NCI-H2227 treated with DMSO at 0.1 percent for 48 hours (cell line): ENCODE measurements at regions not wholly inside any gene's neighbourhood (a gene's known extent, or its start where the extent isn't known, plus 50 kb on each side); places are given as distances from the start of the nearest gene placed in this dataset.
"Not testable (repeated sequence)": the region's sequence is repeated elsewhere in the genome, so short reads cannot be mapped to it uniquely, and the experiment has no call there.

Source experiments
- DNase-seq: peaks from one replicate; lab custom pipeline; 2025; lab: John Stamatoyannopoulos, UW

GRCh38 chr1:224535641-224536040, 80.5 kb upstream of the CNIH3 start:
- no peak for DNase-seq

DNA sequence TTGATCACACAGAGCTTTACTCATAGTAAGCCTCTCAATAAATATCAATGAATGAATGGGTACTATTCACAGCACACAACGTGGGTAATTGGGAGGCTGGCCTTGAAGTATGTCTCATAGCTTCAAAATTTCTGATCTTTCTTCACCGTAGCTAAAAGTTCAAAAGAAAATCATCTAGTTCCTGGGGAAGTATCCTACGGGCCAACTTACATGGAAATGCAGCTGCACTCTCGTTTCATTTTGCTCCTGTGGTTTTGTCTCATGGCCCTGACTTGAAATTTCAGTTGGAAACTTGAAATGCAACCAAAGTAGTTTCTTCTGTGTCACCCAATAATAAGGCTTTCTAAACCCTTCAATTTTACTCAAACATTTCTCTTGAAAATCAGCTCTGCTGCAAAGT, 76.1 kb upstream of the CNIH3 start:
- no peak for DNase-seq

- DNase-seq: no peak
These were observed 75.6 kb upstream of the CNIH3 start for GRCh38 chr1:224540535-224540934.

DNA sequence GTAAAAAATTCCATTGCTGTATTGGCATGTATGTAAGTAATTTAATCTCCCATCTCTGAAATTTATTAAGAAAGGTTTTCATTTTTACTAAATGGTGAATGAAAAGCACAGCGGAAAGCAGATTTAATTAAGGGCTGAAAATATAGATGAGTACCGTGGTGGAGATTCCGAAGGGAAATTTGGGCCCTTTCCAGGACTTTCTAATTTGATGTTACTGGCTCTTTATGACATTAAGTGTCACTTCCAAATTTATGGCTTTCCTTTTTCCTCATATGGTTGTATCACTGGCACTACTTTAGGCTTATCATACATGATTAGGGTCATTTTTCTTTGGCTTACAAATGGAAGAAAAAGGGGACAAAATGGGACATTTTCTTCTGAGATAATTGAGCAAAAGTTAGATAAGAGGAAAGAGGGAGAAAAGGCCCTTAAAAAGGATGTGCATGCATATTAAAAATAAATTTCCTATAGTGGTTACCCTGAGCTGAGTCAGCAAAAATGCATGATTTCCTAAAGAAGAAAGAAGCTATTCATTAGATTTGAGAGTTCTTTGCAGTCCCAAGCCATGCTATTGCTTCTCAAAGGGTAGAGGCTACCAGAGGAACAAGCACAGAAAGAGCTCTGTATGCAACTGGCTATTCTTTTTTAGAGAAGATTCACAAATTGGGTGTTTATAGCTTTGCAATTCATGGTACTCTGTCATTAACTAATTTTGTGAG, 74.9 kb upstream of the CNIH3 start:
- DNase-seq: no peak

DNA sequence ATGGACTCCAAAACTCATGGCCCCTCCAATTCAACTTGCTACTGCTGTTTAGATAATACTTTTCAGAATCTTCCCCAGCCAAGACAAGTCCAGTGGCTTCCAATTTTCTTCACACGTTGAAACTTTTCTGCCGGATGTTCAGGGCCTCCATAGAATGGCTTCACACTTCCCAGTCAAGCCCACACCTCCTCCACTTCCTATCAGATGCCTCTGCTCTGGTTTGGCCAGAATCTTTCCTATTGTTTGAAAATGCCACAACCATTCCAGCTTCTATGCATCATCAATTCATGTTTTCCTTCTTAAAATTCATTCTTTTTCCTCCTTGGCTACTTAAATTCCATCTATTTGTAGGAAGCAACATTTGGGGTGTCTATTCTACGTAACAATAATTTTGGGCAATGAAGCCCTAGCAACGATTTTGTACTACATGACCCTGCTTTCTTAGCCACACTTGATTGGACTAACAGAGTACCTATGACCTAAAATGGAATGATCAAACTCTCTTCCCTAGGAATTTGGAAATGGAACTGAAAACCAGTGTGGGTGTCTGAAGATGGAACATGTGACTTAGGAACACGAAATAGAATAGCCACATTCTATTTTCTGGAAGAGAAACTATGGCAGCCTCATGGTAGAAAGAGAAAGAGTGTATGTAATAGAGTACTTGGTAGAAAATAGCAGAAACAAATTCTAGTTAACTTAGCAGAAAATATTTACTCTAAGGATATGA, 74.1 kb upstream of the CNIH3 start:
- no peak for DNase-seq

GRCh38 chr1:224542783-224543440, 73.2 kb upstream of the CNIH3 start:
- no peak for DNase-seq

DNA sequence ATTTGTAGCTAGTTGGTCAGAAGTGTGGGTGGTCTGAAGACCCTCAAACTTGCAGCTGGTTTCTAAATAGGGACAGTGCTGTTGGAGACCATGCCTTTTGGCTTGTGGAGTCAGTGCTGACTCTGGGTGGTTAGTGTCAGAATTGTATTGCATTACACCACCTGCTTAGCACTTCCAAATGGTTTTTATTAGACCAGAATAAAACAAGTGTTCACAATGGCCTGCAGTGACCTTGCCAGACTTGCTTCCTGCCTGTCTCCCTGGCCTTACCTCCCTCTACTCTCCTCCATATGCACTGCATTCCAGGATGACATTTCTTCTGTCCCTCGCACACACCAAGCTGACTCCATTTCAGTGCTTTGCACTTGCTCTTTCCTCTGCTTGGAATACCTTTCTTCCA, 72.7 kb upstream of the CNIH3 start:
- no peak for DNase-seq

- no peak for DNase-seq
These were observed 71.6 kb upstream of the CNIH3 start for GRCh38 chr1:224544346-224545110.

DNA sequence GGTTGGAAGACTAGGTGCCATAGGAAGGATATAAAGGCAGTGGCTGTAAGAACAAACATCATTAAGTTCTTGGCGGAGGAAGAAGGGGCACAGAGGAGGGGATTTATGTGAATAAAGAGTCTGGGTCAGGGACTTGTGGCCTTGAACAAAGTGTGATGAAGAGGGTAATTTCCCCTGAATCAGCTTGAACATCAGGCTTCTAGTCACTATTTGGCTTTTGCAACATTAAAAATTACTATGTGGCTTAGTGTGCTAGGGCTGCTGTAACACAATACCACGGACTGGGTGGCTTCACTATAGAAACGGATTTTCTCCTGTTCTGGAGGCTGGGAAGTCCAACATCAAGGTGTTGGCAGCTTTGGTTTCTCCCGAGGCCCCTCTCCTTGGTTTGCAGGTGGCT, 70.5 kb upstream of the CNIH3 start:
- no peak for DNase-seq

DNA sequence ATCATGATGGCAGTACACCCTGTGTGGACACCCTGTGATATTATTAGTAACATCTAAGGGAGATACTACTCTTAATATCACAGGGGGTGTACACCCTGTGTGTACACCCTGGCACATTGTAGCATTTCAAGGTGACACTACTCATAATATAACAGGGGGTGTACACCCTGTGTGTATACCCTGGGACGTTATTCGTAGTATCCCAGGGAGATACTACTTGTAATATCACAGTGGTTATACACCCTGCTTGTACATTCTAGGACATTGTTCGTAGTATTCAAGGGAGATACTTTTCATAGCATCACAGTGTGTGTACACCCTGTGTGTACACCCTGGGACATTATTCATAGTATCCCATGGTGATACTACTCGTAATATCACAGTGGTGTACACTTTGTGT, 67.4 kb upstream of the CNIH3 start:
- DNase-seq: no peak

GRCh38 chr1:224551189-224551588, 64.9 kb upstream of the CNIH3 start:
- not testable (repeated sequence) for DNase-seq

DNA sequence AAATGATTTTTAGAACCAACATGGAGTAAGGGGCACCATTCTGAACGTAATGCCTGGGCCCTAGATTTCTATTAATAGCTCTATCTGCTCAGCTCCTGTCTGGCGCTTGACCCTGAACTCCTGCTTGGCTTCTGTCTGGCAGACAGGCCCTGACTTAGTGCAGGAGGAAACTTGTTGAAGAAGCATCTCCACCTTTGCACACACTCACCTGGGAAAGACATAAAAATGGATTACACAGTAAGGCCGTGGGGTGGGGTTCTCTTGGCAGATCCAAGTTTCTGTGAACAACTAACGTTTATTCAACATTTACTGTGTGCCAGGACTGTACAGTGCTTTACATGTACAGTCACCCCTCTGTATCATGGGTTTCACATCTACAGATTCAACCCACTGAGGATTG, 62.1 kb upstream of the CNIH3 start:
- no peak for DNase-seq

GRCh38 chr1:224554620-224555259, 61.4 kb upstream of the CNIH3 start:
- no peak for DNase-seq

DNA sequence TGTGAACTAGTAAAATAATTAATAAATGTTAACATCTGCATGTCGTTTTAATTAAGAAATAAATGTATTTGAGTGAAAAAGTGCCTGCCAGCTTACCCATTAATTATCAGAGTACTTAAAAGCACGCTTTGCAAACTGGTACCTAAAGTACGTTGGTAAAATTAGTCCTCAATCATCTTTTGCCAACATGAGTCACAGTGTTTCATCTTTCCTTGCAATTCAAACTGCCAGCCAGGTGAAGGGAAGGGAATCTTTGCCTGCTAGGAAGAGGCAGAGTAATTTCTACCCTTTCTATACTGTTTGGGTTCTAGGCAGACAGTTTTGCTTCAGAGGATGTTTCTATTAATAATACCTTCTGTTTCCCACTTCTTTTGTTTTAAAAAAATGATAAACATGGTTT, 57.2 kb upstream of the CNIH3 start:
- no peak for DNase-seq

DNA sequence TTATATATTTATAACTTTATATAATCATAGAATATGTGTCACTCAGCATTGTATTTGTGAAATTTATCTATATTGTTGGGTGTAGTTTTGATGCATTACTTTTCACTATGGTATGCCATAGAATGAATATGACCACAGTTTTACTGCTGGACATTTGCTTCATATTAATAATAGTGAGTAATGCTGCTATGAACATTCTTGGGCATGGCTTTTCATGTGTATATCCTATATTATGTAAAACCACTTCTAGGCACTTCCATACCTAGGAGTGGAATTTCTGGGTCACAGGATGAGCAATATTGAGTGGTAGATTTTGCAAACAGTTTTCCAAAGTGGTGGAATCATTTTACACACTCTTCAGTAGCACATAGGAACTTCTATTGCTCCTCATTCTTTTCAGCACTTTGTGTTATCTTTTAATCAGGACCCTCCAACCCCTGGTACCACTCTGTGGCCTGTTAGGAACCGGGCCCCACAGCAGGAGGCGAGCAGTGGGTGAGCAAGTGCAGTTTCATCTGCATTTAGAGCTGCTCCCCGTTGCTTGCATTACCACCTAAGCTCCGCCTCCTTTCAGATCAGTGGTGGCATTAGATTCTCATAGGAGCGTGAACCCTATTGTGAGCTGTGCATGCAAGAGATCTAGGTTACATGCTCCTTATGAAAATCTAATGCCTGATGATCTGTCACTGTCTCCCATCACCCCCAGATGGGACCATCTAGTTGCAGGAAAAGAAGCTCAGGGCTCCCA, 56.0 kb upstream of the CNIH3 start:
- no peak for DNase-seq

- DNase-seq: not testable (repeated sequence)
These were observed 53.2 kb upstream of the CNIH3 start for GRCh38 chr1:224562881-224563280.

DNA sequence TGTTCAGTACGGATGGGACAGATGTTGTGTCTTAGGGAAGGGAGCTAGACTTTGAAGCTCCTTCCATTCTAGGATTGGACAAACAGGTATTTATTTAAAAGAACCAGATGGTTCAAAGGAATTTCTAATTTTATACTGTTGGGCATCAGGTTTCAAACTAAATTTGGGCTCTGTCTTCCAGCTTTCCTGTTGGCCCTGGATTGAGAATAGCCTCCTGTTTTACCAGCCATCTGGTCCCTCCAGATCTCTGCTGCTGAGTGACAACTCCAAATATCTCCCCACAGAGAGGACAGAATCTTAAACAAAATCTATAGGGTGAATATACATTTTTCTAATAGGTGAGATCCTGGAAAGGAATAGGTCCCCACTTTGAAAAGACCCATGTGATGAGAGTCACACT, 52.5 kb upstream of the CNIH3 start:
- no peak for DNase-seq

- DNase-seq: no peak
These were observed 51.5 kb upstream of the CNIH3 start for GRCh38 chr1:224564454-224565084.

- DNase-seq: no peak
These were observed 50.9 kb upstream of the CNIH3 start for GRCh38 chr1:224565186-224565585.

DNA sequence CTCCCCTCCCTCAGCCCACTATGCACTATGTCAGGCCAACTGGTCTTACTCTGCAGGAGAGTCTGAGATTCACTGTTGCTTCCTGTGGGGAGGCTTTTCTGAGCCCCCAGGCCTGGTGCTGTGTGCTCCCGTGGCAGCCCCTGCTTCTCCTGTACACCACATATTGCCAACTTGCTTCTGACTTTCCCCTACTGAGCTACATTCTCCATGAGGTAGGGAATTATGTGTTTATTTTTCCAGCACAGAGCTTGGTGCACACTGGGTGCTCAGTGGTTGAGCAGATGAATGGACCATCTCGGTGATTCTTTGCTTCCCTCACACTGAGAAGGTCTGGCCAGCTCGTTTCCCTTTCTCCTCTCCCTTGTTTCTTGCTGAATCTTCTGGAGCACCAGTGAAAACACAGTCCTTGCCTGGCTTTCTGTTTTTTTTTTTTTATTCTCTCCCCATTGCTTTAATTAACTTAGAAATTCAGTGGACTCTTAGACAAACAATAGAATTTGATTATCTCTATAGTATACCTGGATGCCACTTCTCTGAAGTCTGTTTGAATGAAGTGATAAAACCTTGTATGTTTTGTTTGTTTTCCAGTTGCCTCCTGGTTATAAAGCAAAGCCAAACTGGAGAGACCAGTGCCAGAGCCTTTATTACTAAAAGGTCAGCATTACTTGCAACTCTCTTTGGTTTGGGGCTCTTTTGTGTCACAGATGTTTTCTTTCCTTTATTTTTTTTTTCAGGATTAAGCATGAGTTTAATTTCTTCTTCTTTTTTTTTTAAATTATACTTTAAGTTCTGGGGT, 50.3 kb upstream of the CNIH3 start:
- no peak for DNase-seq
